ENCODE measurements at regions not wholly inside any gene's neighbourhood (a gene's known extent, or its start where the extent isn't known, plus 50 kb on each side); places are given as distances from the start of the nearest gene placed in this dataset.

- DNase-seq = no peak
Observed at GRCh38 chr3:181418233-181418632, 293.5 kb upstream of the SOX2 start.

GRCh38 chr3:181417748-181418147 lies 294.0 kb upstream of the SOX2 start:
- no peak for DNase-seq

GRCh38 chr3:181410870-181411269 lies 300.9 kb upstream of the SOX2 start:
- no peak for DNase-seq

- no peak for DNase-seq
Observed at GRCh38 chr3:181403876-181404660, 307.7 kb upstream of the SOX2 start.

GRCh38 chr3:181402347-181402746 lies 309.4 kb upstream of the SOX2 start:
- DNase-seq = no peak

GRCh38 chr3:181384970-181385369 lies 326.8 kb upstream of the SOX2 start:
- DNase-seq = no peak

- DNase-seq = no peak
Observed at GRCh38 chr3:181383760-181384159, 328.0 kb upstream of the SOX2 start.

GRCh38 chr3:181383201-181383600 lies 328.5 kb upstream of the SOX2 start:
- DNase-seq = no peak

GRCh38 chr3:181382656-181383055 lies 329.1 kb upstream of the SOX2 start:
- no peak for DNase-seq

GRCh38 chr3:181379278-181379677 lies 332.4 kb upstream of the SOX2 start:
- DNase-seq = no peak

- DNase-seq = no peak
Observed at GRCh38 chr3:181369637-181370036, 342.1 kb upstream of the SOX2 start.

- DNase-seq = no peak
Observed at GRCh38 chr3:181363231-181363630, 348.5 kb upstream of the SOX2 start.

- no peak for DNase-seq
Observed at GRCh38 chr3:181362378-181362777, 349.3 kb upstream of the SOX2 start.

GRCh38 chr3:181358562-181358961 lies 353.2 kb upstream of the SOX2 start:
- DNase-seq = no peak

- DNase-seq = no peak
Observed at GRCh38 chr3:181358060-181358459, 353.7 kb upstream of the SOX2 start.

- no peak for DNase-seq
Observed at GRCh38 chr3:181354140-181354539, 357.6 kb upstream of the SOX2 start.

- DNase-seq = no peak
Observed at GRCh38 chr3:181344331-181344730, 354.8 kb upstream of the DNAJC19 start.

- no peak for DNase-seq
Observed at GRCh38 chr3:181336597-181336996, 347.1 kb upstream of the DNAJC19 start.

GRCh38 chr3:181333394-181333793 lies 343.9 kb upstream of the DNAJC19 start:
- no peak for DNase-seq

GRCh38 chr3:181330821-181331563 lies 341.5 kb upstream of the DNAJC19 start:
- DNase-seq = no peak

GRCh38 chr3:181330257-181330656 lies 340.7 kb upstream of the DNAJC19 start:
- DNase-seq = no peak

GRCh38 chr3:181329024-181329423 lies 339.5 kb upstream of the DNAJC19 start:
- DNase-seq = no peak

GRCh38 chr3:181328346-181328745 lies 338.8 kb upstream of the DNAJC19 start:
- DNase-seq = no peak

GRCh38 chr3:181327349-181327748 lies 337.8 kb upstream of the DNAJC19 start:
- DNase-seq = no peak

Measured in stimulated activated CD4-positive, alpha-beta T cell treated with anti-CD3 and anti-CD28 coated beads, Interleukin-12 subunit alpha, Interleukin-12 subunit beta, amount 100 ng/mL, for 4 hours (primary cell).